ENCODE measurements at regions not wholly inside any gene's neighbourhood (a gene's known extent, or its start where the extent isn't known, plus 50 kb on each side); places are given as distances from the start of the nearest gene placed in this dataset.

- DNase-seq (ENCODE audit: low read depth in 4 of 4, low spot score in 3 of 4), result no peak
Observed at GRCh38 chr5:118008779-118009178, 979.6 kb downstream of the DTWD2 start.

- no peak for DNase-seq (ENCODE audit: low read depth in 4 of 4, low spot score in 3 of 4)
Observed at GRCh38 chr5:118007262-118007661, 981.1 kb downstream of the DTWD2 start.

GRCh38 chr5:118006219-118006618 lies 982.1 kb downstream of the DTWD2 start:
- no peak for DNase-seq (ENCODE audit: low read depth in 4 of 4, low spot score in 3 of 4)

GRCh38 chr5:117999939-118000549 lies 988.3 kb downstream of the DTWD2 start:
- no peak for DNase-seq (ENCODE audit: low read depth in 4 of 4, low spot score in 3 of 4)

- no peak for DNase-seq (ENCODE audit: low read depth in 4 of 4, low spot score in 3 of 4)
Observed at GRCh38 chr5:117982691-117983090, 1005.7 kb downstream of the DTWD2 start.

GRCh38 chr5:117973785-117974184 lies 1014.6 kb downstream of the DTWD2 start:
- no peak for DNase-seq (ENCODE audit: low read depth in 4 of 4, low spot score in 3 of 4)

- DNase-seq (ENCODE audit: low read depth in 4 of 4, low spot score in 3 of 4), result no peak
Observed at GRCh38 chr5:117955831-117956230, 1032.5 kb downstream of the DTWD2 start.

GRCh38 chr5:117954331-117954730 lies 1034.0 kb downstream of the DTWD2 start:
- no peak for DNase-seq (ENCODE audit: low read depth in 4 of 4, low spot score in 3 of 4)

GRCh38 chr5:117953272-117953671 lies 1035.1 kb downstream of the DTWD2 start:
- DNase-seq (ENCODE audit: low read depth in 4 of 4, low spot score in 3 of 4), result no peak

GRCh38 chr5:117947836-117948235 lies 1040.5 kb downstream of the DTWD2 start:
- DNase-seq (ENCODE audit: low read depth in 4 of 4, low spot score in 3 of 4), result no peak

- DNase-seq (ENCODE audit: low read depth in 4 of 4, low spot score in 3 of 4), result no peak
Observed at GRCh38 chr5:117947121-117947520, 1041.2 kb downstream of the DTWD2 start.

GRCh38 chr5:117945258-117945657 lies 1043.1 kb downstream of the DTWD2 start:
- DNase-seq (ENCODE audit: low read depth in 4 of 4, low spot score in 3 of 4), result no peak

- no peak for DNase-seq (ENCODE audit: low read depth in 4 of 4, low spot score in 3 of 4)
Observed at GRCh38 chr5:117943541-117943940, 1044.8 kb downstream of the DTWD2 start.

GRCh38 chr5:117942861-117943519 lies 1045.4 kb downstream of the DTWD2 start:
- DNase-seq (ENCODE audit: low read depth in 4 of 4, low spot score in 3 of 4), result no peak

- DNase-seq (ENCODE audit: low read depth in 4 of 4, low spot score in 3 of 4), result no peak
Observed at GRCh38 chr5:117893211-117893610, 1095.1 kb downstream of the DTWD2 start.

- DNase-seq (ENCODE audit: low read depth in 4 of 4, low spot score in 3 of 4), result no peak
Observed at GRCh38 chr5:117892360-117892759, 1096.0 kb downstream of the DTWD2 start.

- no peak for DNase-seq (ENCODE audit: low read depth in 4 of 4, low spot score in 3 of 4)
Observed at GRCh38 chr5:117889596-117889995, 1098.8 kb downstream of the DTWD2 start.

GRCh38 chr5:117888688-117889087 lies 1099.7 kb downstream of the DTWD2 start:
- no peak for DNase-seq (ENCODE audit: low read depth in 4 of 4, low spot score in 3 of 4)

- DNase-seq (ENCODE audit: low read depth in 4 of 4, low spot score in 3 of 4), result no peak
Observed at GRCh38 chr5:117881426-117882230, 1106.7 kb downstream of the DTWD2 start.

GRCh38 chr5:117880932-117881331 lies 1107.4 kb downstream of the DTWD2 start:
- DNase-seq (ENCODE audit: low read depth in 4 of 4, low spot score in 3 of 4), result no peak

GRCh38 chr5:117877731-117878130 lies 1110.6 kb downstream of the DTWD2 start:
- DNase-seq (ENCODE audit: low read depth in 4 of 4, low spot score in 3 of 4), result no peak

All from left renal pelvis (tissue), 4 donors.